Astrocyte of the cerebellum (primary cell): ENCODE measurements at regions not wholly inside any gene's neighbourhood (a gene's known extent, or its start where the extent isn't known, plus 50 kb on each side); places are given as distances from the start of the nearest gene placed in this dataset.

Experiments used
- DNase-seq: peaks from one replicate; pipeline ENCODE4 v3.0.0-alpha.2; 2011; ENCODE audit warnings: low read depth
- H3K4me3 ChIP-seq: 2 replicates; pipeline ENCODE4 v1.5.1; 2011; ENCODE audit warnings: mild to moderate bottlenecking, low read depth, low read length, moderate library complexity
- CTCF ChIP-seq: IDR thresholded peaks from 2 replicates; pipeline ENCODE4 v1.5.1; 2012; ENCODE audit warnings: low read length, low read depth, moderate library complexity, mild to moderate bottlenecking; ENCODE audit errors: missing control alignments
- in situ Hi-C: cut with HindIII; loops from 2 replicates; pipeline ENCODE4 v1.10.0; 2017; ENCODE audit warnings: low sequenced_read_pairs

GRCh38 chr13:104160536-104160935, 1094.3 kb upstream of the SLC10A2 start:
- in situ Hi-C loops: loop anchor here (25.0 kb wide), 1 partner anchor 98 kb away; no protein-coding TSS in a partner anchor
- H3K4me3 ChIP-seq: no peak overlapping the region
- no peak for DNase-seq
- TF ChIP-seq CTCF: no peak

GRCh38 chr13:104143760-104144416, 1077.7 kb upstream of the SLC10A2 start:
- in situ Hi-C loops: no loop called here
- DNase-seq: no peak
- no peak for TF ChIP-seq CTCF
- no peak overlapping the region for H3K4me3 ChIP-seq

GRCh38 chr13:104140552-104140951, 1074.3 kb upstream of the SLC10A2 start:
- in situ Hi-C loops: no loop called here
- TF ChIP-seq CTCF: no peak
- no peak overlapping the region for H3K4me3 ChIP-seq
- DNase-seq: peak; percentile 93

- no peak overlapping the region for H3K4me3 ChIP-seq
- in situ Hi-C loops: no loop called here
- TF ChIP-seq CTCF: no peak
- DNase-seq: no peak
Measured at GRCh38 chr13:104137416-104137815, 1071.2 kb upstream of the SLC10A2 start.

- no peak overlapping the region for H3K4me3 ChIP-seq
- DNase-seq: no peak
- TF ChIP-seq CTCF: no peak
- in situ Hi-C loops: no loop called here
Measured at GRCh38 chr13:104132849-104133248, 1066.6 kb upstream of the SLC10A2 start.

- in situ Hi-C loops: no loop called here
- DNase-seq: no peak
- H3K4me3 ChIP-seq: no peak overlapping the region
- no peak for TF ChIP-seq CTCF
Measured at GRCh38 chr13:104114101-104114500, 1047.9 kb upstream of the SLC10A2 start.
